ENCODE measurements at regions not wholly inside any gene's neighbourhood (a gene's known extent, or its start where the extent isn't known, plus 50 kb on each side); places are given as distances from the start of the nearest gene placed in this dataset.

DNA sequence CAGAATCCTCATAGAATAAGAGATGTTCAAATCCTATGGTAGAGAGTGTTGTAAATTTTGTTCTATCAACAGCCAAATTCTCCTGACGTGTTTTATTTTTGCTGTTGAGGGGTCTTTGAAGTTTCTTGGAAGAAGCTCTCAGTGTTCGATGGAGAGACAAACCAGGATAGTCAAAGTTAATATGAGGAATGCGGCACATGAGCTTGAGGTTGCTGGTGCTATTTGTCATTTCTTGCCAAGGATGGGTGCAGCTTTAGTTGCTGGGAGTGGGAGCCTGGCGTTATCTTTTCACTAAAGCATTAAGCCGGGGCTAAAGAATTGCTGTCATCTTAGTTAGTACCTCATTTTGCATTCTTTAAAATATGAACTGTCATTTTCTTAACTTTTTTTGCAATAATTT is 239.9 kb upstream of the CSNK1A1L start:
- H3K36me3 Mint-ChIP-seq (ENCODE audit: low read depth): no peaks in the 10 kb centered on the region
- Histone ChIP-seq H3K4me1 (ENCODE audit: insufficient read depth, low read length) (no peaks in the 10 kb centered on the region), H3K27me3 (ENCODE audit: control insufficient read depth in 1 of 2, insufficient read depth in 2 of 2, low read length in 2 of 2) (no peaks in the 10 kb centered on the region), H3K27ac (ENCODE audit: low read depth in 1 of 2, low read length in 2 of 2) (no peak overlapping the region), H3K4me3 (ENCODE audit: low read length) (no peak overlapping the region), H3K9me3 (ENCODE audit: control insufficient read depth in 1 of 2, insufficient read depth in 1 of 2, low read length in 2 of 2) (peaks cover 0 to 15% of the 10 kb centered on the region in 2 experiments), H3K36me3 (ENCODE audit: insufficient read depth, low read length) (no peaks in the 10 kb centered on the region)
- DNase-seq: no peak
- no peaks in the 10 kb centered on the region for H3K27me3 Mint-ChIP-seq
- H3K4me1 Mint-ChIP-seq (ENCODE audit: low read depth): no peaks in the 10 kb centered on the region
- H3K9me3 Mint-ChIP-seq: no peaks in the 10 kb centered on the region
- no peak overlapping the region for H3K27ac Mint-ChIP-seq
- TF ChIP-seq, protein P1, sequence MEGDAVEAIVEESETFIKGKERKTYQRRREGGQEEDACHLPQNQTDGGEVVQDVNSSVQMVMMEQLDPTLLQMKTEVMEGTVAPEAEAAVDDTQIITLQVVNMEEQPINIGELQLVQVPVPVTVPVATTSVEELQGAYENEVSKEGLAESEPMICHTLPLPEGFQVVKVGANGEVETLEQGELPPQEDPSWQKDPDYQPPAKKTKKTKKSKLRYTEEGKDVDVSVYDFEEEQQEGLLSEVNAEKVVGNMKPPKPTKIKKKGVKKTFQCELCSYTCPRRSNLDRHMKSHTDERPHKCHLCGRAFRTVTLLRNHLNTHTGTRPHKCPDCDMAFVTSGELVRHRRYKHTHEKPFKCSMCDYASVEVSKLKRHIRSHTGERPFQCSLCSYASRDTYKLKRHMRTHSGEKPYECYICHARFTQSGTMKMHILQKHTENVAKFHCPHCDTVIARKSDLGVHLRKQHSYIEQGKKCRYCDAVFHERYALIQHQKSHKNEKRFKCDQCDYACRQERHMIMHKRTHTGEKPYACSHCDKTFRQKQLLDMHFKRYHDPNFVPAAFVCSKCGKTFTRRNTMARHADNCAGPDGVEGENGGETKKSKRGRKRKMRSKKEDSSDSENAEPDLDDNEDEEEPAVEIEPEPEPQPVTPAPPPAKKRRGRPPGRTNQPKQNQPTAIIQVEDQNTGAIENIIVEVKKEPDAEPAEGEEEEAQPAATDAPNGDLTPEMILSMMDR (IDR thresholded peaks at IDR 0.05): no peak
- H3K4me3 Mint-ChIP-seq: no peak overlapping the region
- POLR2A ChIA-PET: no interaction called here
- ATAC-seq (ENCODE audit: poor library complexity): no peak
- CTCF ChIA-PET: no interaction called here
- intact Hi-C loops (cut with DNase I, micrococcal nuclease): no loop called here

DNA sequence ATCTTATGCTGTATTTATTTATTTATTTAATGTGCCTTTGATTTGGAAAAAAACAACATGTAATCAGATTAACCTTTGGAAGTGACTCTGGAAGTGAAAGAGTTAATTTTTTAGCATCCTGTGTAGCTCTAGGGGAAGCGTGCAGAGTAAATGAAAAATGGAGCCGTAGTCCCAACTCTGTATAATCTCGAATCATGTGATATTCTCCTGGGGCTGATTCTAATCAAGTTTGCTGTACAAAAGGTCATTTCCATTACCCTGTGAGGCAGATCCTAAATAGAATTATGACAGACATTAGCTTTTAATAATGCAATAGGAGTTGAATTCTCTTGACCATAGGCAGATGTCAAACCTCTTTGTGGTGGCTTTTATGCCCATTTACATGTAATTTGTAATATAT is 238.6 kb upstream of the CSNK1A1L start:
- Histone ChIP-seq H3K27ac (ENCODE audit: low read depth in 1 of 2, low read length in 2 of 2) (no peak overlapping the region), H3K36me3 (ENCODE audit: insufficient read depth, low read length) (no peaks in the 10 kb centered on the region), H3K27me3 (ENCODE audit: control insufficient read depth in 1 of 2, insufficient read depth in 2 of 2, low read length in 2 of 2) (no peaks in the 10 kb centered on the region), H3K9me3 (ENCODE audit: control insufficient read depth in 1 of 2, insufficient read depth in 1 of 2, low read length in 2 of 2) (peaks cover 0 to 15% of the 10 kb centered on the region in 2 experiments), H3K4me1 (ENCODE audit: insufficient read depth, low read length) (no peaks in the 10 kb centered on the region), H3K4me3 (ENCODE audit: low read length) (no peak overlapping the region)
- Mint-ChIP-seq H3K4me3 (no peak overlapping the region), H3K9me3 (no peaks in the 10 kb centered on the region), H3K36me3 (ENCODE audit: low read depth) (no peaks in the 10 kb centered on the region), H3K27ac (no peak overlapping the region), H3K27me3 (no peaks in the 10 kb centered on the region), H3K4me1 (ENCODE audit: low read depth) (no peaks in the 10 kb centered on the region)
- no peak for DNase-seq
- no peak for ATAC-seq (ENCODE audit: poor library complexity)
- intact Hi-C loops (cut with DNase I, micrococcal nuclease): no loop called here
- POLR2A ChIA-PET: no interaction called here
- CTCF ChIA-PET: no interaction called here
- TF ChIP-seq, protein P1 (IDR thresholded peaks at IDR 0.05): no peak

GRCh38 chr13:37342205-37342604 is 236.7 kb upstream of the CSNK1A1L start:
- Histone ChIP-seq H3K4me3 (ENCODE audit: low read length) (no peak overlapping the region), H3K36me3 (ENCODE audit: insufficient read depth, low read length) (no peaks in the 10 kb centered on the region), H3K4me1 (ENCODE audit: insufficient read depth, low read length) (no peaks in the 10 kb centered on the region), H3K27ac (ENCODE audit: low read depth in 1 of 2, low read length in 2 of 2) (no peak overlapping the region), H3K9me3 (ENCODE audit: control insufficient read depth in 1 of 2, insufficient read depth in 1 of 2, low read length in 2 of 2) (peaks cover 0 to 15% of the 10 kb centered on the region in 2 experiments), H3K27me3 (ENCODE audit: control insufficient read depth in 1 of 2, insufficient read depth in 2 of 2, low read length in 2 of 2) (no peaks in the 10 kb centered on the region)
- no peaks in the 10 kb centered on the region for H3K4me1 Mint-ChIP-seq (ENCODE audit: low read depth)
- H3K36me3 Mint-ChIP-seq (ENCODE audit: low read depth): no peaks in the 10 kb centered on the region
- intact Hi-C loops (cut with DNase I, micrococcal nuclease): no loop called here
- H3K9me3 Mint-ChIP-seq: no peaks in the 10 kb centered on the region
- TF ChIP-seq, protein P1 (IDR thresholded peaks at IDR 0.05): no peak
- POLR2A ChIA-PET: no interaction called here
- no peaks in the 10 kb centered on the region for H3K27me3 Mint-ChIP-seq
- CTCF ChIA-PET: no interaction called here
- no peak for DNase-seq
- H3K27ac Mint-ChIP-seq: no peak overlapping the region
- ATAC-seq (ENCODE audit: poor library complexity): no peak
- no peak overlapping the region for H3K4me3 Mint-ChIP-seq
